Naive thymus-derived CD4-positive, alpha-beta T cell (primary cell): ENCODE measurements at regions not wholly inside any gene's neighbourhood (a gene's known extent, or its start where the extent isn't known, plus 50 kb on each side); places are given as distances from the start of the nearest gene placed in this dataset.

Source experiments
- ATAC-seq: fragments of 150-1000 bp; cut with Tn5 transposase; 2 replicates; pipeline ENCODE4 v1.10.0; 2021; ENCODE audit warnings: mild to moderate bottlenecking, moderate library complexity
- CTCF ChIA-PET: fragments of 350-600 bp; sonication (Branson Sonifier 250); formaldehyde crosslinking; loops from one replicate; lab custom pipeline; 2021; ENCODE audit warnings: antibody characterized with exemption; lab: Charles Lee
- POLR2A ChIA-PET: fragments of 350-600 bp; sonication (Branson Sonifier 250); formaldehyde crosslinking; loops from one replicate; lab custom pipeline; 2021; ENCODE audit warnings: antibody characterized with exemption, inconsistent platforms; lab: Charles Lee
- DNase-seq, 9 donors: peaks; one replicate each; pipeline versions ENCODE4 v3.0.0 to v3.0.0-alpha.2; 2020 to 2022; ENCODE audit warnings: mixed read lengths in 1 of 9
- H3K27ac ChIP-seq: one replicate; pipeline ENCODE4 v1.7.0; 2013; ENCODE audit warnings: mild to moderate bottlenecking, low read depth, low read length, moderate library complexity
- H3K27me3 ChIP-seq, 2 donors: one replicate each; pipeline ENCODE4 v1.7.0; 2013; ENCODE audit warnings: low read length in 2 of 2, mild to moderate bottlenecking in 2 of 2, moderate library complexity in 2 of 2; ENCODE audit not compliant: control insufficient read depth in 2 of 2, insufficient read depth in 2 of 2
- H3K36me3 ChIP-seq, 3 experiments: 1 replicate in 2 of 3; 2 replicates in 1 of 3; pipeline ENCODE4 v1.7.0; 2013; ENCODE audit warnings: low read length in 3 of 3, mild to moderate bottlenecking in 3 of 3, moderate library complexity in 1 of 3; ENCODE audit not compliant: insufficient read depth in 3 of 3, control insufficient read depth in 2 of 3
- H3K4me1 ChIP-seq, 2 donors: one replicate each; pipeline ENCODE4 v1.7.0; 2013; ENCODE audit warnings: low read length in 2 of 2, mild to moderate bottlenecking in 2 of 2, moderate library complexity in 1 of 2; ENCODE audit not compliant: control insufficient read depth in 2 of 2, insufficient read depth in 2 of 2
- H3K4me3 ChIP-seq: 2 replicates; pipeline ENCODE4 v1.7.0; 2013; ENCODE audit warnings: mild to moderate bottlenecking, low read length
- H3K9me3 ChIP-seq, 3 experiments: 1 replicate in 2 of 3; 2 replicates in 1 of 3; pipeline ENCODE4 v1.7.0; 2013; ENCODE audit warnings: low read length in 3 of 3; ENCODE audit not compliant: control insufficient read depth in 2 of 3
- H3K27ac Mint-ChIP-seq, 9 donors: one replicate each; pipeline ENCODE4 v1.8.0; 2020 to 2022; ENCODE audit warnings: mixed read lengths in 9 of 9, mild to moderate bottlenecking in 8 of 9, moderate library complexity in 5 of 9, inconsistent platforms in 2 of 9
- H3K27me3 Mint-ChIP-seq, 5 donors: one replicate each; pipeline ENCODE4 v1.8.0; 2021 to 2022; ENCODE audit warnings: mixed read lengths in 5 of 5, mild to moderate bottlenecking in 1 of 5
- H3K36me3 Mint-ChIP-seq, 5 donors: one replicate each; pipeline ENCODE4 v1.8.0; 2020 to 2022; ENCODE audit warnings: mixed read lengths in 5 of 5, mild to moderate bottlenecking in 3 of 5, inconsistent platforms in 1 of 5
- H3K4me1 Mint-ChIP-seq, 7 donors: one replicate each; pipeline ENCODE4 v1.8.0; 2020 to 2022; ENCODE audit warnings: mixed read lengths in 7 of 7, mild to moderate bottlenecking in 3 of 7, inconsistent platforms in 1 of 7
- H3K4me3 Mint-ChIP-seq, 10 donors: one replicate each; pipeline ENCODE4 v1.8.0; 2020 to 2022; ENCODE audit warnings: mild to moderate bottlenecking in 10 of 10, mixed read lengths in 10 of 10, moderate library complexity in 6 of 10, inconsistent platforms in 2 of 10
- H3K9me3 Mint-ChIP-seq, 11 donors: one replicate each; pipeline ENCODE4 v1.8.0; 2020 to 2022; ENCODE audit warnings: mixed read lengths in 11 of 11, mild to moderate bottlenecking in 4 of 11, inconsistent platforms in 1 of 11, moderate library complexity in 1 of 11
- intact Hi-C, 2 donors: fragments of 100-400 bp; cut with micrococcal nuclease; formaldehyde crosslinking; loops; one replicate each; pipeline ENCODE4 v1.15.1; 2023

DNA sequence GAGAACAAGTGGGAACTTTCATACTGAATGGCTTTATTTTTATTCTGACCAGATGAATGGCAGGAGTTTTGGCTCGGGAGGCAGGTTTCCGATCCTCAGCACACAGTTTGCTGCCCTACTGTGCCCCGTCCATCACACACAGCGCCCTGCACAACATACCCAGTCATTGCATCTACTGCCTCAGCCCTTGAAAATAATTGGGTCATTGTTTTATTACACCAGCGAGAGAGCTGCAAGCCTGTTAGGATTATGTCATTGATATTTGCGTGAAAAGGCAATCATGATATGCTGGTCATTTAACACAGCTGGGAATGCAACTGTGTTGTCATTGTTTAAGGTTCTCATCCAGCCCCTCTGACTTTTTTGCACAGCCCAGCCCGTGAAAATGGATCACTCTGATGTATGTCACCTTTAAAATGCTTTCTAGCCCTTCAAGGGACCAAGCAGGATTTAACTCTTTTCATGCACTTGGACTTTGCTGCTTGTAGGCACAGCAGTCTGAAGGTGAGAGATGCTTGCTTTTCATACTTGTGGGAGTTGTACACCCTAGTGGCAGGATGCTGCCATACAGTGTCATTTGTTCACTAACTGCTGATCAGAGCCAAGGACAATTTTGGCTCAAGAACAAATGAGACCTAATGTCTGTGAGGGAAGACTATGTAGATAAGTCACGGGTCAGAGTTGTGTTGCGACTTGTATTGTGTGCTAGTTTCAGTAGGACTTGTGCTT is 62.3 kb downstream of the RTL9 start:
- no peaks in the 10 kb centered on the region for H3K27me3 ChIP-seq
- DNase-seq (no peak), ATAC-seq (no peak)
- intact Hi-C loops, result no loop called here
- H3K9me3 Mint-ChIP-seq, result no peaks in the 10 kb centered on the region
- H3K27me3 Mint-ChIP-seq, result peaks cover 0 to 4% (median 0%) of the 10 kb centered on the region in 5 donors
- H3K4me3 ChIP-seq, result no peak overlapping the region
- H3K36me3 Mint-ChIP-seq, result no peaks in the 10 kb centered on the region
- no peak overlapping the region for H3K27ac ChIP-seq
- H3K9me3 ChIP-seq, result no peaks in the 10 kb centered on the region
- H3K36me3 ChIP-seq, result no peaks in the 10 kb centered on the region
- CTCF ChIA-PET, result interaction anchor here (0.6 to 1.6 kb wide), 2 partner anchors 120 to 275 kb away, joined by 3 to 5 read pairs; no protein-coding TSS in a partner anchor
- H3K4me1 Mint-ChIP-seq, result no peaks in the 10 kb centered on the region
- no peaks in the 10 kb centered on the region for H3K4me1 ChIP-seq
- H3K4me3 Mint-ChIP-seq, result no peak overlapping the region
- POLR2A ChIA-PET, result no interaction called here
- no peak overlapping the region for H3K27ac Mint-ChIP-seq

DNA sequence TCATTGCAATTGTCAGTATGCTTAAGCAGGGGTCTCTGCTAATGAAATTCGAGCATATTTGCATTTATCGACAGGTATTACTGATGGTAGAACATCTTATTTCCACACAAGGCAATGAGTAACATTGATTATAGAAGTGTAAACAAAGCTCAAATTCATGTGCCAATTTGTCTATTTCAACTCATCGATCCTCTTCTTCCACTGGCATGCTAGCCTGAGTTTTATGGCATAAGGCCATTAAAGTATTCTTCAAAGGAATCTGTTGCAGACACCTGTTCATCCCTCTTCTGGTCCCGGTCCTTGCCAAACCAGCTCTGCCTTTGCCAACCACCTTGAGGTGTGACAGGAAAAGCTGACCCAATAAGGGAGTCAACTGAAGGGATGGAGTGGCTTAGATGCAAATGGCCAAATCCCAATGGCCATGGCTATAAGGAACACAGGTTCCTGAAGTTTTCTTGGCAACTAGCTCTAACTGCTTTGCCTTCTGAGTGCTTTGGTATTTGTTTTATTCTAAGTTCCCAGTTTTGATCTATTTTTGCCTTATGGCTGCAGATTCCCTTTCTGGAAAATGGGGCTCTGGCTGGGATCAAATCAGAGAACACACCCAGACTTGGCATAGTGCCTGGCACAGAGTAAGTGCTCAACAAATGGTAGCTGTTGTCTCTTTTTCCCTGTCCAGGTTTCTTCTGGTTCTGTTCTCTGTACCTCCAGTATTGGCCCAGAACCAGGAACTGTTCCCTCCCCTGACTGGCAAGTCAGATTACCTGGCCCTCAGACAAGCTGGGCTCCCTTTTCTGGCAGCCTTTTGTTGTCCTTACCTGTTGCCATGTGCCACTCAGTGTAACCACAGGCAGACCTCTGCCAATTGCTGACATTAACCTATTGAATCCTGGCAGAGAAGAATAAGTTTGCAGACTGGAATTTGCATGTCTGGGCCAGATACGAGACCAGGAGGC is 63.1 kb downstream of the RTL9 start:
- no peak overlapping the region for H3K27ac ChIP-seq
- Mint-ChIP-seq H3K9me3 (no peaks in the 10 kb centered on the region), H3K27me3 (peaks cover 0 to 4% (median 0%) of the 10 kb centered on the region in 5 donors), H3K4me1 (no peaks in the 10 kb centered on the region), H3K27ac (no peak overlapping the region), H3K36me3 (no peaks in the 10 kb centered on the region), H3K4me3 (no peak overlapping the region)
- no peaks in the 10 kb centered on the region for H3K36me3 ChIP-seq
- H3K27me3 ChIP-seq, result no peaks in the 10 kb centered on the region
- CTCF ChIA-PET, result interaction anchor here (0.6 kb wide), 1 partner anchor 121 kb away, joined by 5 read pairs; no protein-coding TSS in a partner anchor
- POLR2A ChIA-PET, result no interaction called here
- H3K4me1 ChIP-seq, result no peaks in the 10 kb centered on the region
- no peak for ATAC-seq
- H3K4me3 ChIP-seq, result no peak overlapping the region
- intact Hi-C loops, result no loop called here
- DNase-seq, result no peak
- H3K9me3 ChIP-seq, result no peaks in the 10 kb centered on the region

DNA sequence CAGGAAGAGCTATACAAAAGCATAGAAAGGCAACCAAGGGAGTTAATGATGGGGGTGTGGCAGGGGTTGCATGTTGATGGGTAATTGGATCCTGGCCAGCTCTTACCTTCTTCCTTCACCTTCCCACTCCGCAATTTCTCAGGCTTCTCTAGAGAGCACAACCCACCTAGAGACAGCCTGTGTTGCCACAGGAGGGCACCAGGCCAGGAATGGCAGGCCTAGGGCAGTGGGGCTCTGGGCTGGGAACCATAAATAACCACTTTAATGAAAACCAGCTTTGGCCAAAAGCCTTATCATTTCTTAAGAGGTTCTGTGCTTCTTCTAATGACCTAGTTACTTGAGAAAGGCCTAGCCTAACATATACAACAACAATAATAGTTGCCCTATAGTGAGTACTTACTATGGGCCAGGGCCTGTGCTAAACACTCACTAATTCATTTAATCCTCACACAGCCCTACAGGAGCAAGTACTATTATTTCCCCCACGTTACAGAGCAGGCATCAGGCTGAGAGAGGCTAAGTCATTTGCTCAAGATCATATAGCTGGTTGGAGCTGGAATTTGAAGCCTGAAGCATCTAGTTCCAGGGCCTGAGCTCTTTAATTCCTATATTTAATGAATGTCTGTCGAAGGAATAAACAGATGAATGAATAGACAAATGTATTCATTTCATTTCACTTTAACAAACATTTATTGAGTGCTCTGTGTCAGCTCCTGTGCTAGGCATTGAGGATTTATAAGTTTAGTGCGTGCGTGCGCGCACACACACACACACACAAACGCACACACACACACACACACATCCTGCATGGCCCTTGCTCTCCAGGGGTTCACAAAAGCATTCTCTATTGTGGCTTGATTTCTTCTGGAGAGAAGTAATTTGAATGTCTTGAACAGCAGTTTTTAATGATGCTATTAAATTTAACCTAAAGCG is 66.8 kb downstream of the RTL9 start:
- intact Hi-C loops, result no loop called here
- ChIA-PET POLR2A (no interaction called here), CTCF (interaction anchor here (1.0 to 1.1 kb wide), 2 partner anchors 10 to 14 kb away, joined by 3 read pairs; no protein-coding TSS in a partner anchor)
- Histone ChIP-seq H3K4me1 (no peaks in the 10 kb centered on the region), H3K36me3 (no peaks in the 10 kb centered on the region), H3K4me3 (no peak overlapping the region), H3K27me3 (no peaks in the 10 kb centered on the region), H3K9me3 (no peaks in the 10 kb centered on the region), H3K27ac (no peak overlapping the region)
- no peak for ATAC-seq
- Mint-ChIP-seq H3K4me3 (no peak overlapping the region), H3K36me3 (no peaks in the 10 kb centered on the region), H3K4me1 (no peaks in the 10 kb centered on the region), H3K27ac (no peak overlapping the region), H3K27me3 (peaks cover 0 to 4% (median 0%) of the 10 kb centered on the region in 5 donors), H3K9me3 (no peaks in the 10 kb centered on the region)
- no peak for DNase-seq

DNA sequence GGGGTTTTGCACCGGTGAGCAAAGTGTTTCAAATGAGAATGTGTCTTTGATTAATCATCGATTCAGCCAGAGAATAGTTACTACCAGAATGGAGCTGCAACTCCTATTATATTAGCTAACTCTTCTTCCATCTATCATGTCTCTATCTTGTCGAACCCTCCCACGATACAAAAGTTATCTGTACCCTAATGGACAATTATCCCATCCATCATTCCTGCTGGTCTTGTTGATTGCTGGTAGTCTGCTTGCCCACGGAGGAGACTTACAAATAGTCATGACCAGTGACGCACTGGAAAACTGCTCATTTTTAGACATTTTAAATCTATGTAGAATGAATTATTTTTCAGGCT is 67.5 kb downstream of the RTL9 start:
- Mint-ChIP-seq H3K4me3 (no peak overlapping the region), H3K27ac (no peak overlapping the region), H3K36me3 (no peaks in the 10 kb centered on the region), H3K9me3 (no peaks in the 10 kb centered on the region), H3K27me3 (peaks cover 0 to 2% (median 0%) of the 10 kb centered on the region in 5 donors), H3K4me1 (no peaks in the 10 kb centered on the region)
- H3K4me3 ChIP-seq, result no peak overlapping the region
- ChIA-PET CTCF (interaction anchor here (1.0 to 1.1 kb wide), 2 partner anchors 10 to 14 kb away, joined by 3 read pairs; no protein-coding TSS in a partner anchor), POLR2A (no interaction called here)
- no peak overlapping the region for H3K27ac ChIP-seq
- no peaks in the 10 kb centered on the region for H3K27me3 ChIP-seq
- no peaks in the 10 kb centered on the region for H3K36me3 ChIP-seq
- intact Hi-C loops, result no loop called here
- DNase-seq, result no peak
- no peaks in the 10 kb centered on the region for H3K4me1 ChIP-seq
- H3K9me3 ChIP-seq, result no peaks in the 10 kb centered on the region
- no peak for ATAC-seq

DNA sequence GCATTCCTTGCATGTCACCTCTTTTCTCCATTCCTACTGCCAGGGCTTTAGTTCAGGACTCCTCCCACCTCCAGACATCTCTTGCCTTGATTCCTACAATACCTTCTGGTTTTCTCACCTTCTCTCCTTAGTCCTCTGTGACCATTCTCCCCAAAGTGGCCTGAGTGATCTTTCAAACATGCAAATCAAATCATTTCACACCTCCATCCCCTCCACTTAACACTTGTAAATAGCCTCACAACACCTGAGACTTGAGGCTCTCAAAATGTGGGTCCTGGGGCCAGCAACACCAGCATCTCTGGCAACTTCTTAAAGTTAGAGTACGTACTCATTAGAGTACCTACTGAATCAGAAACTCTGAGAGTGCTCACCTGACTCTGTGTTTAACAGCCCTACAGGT is 68.4 kb downstream of the RTL9 start:
- POLR2A ChIA-PET, result no interaction called here
- intact Hi-C loops, result no loop called here
- CTCF ChIA-PET, result interaction anchor here (1.2 kb wide), 1 partner anchor 15 kb away, joined by 3 read pairs; no protein-coding TSS in a partner anchor
- H3K4me3 Mint-ChIP-seq, result no peak overlapping the region
- Histone ChIP-seq H3K36me3 (no peaks in the 10 kb centered on the region), H3K4me3 (no peak overlapping the region), H3K27me3 (no peaks in the 10 kb centered on the region), H3K27ac (no peak overlapping the region), H3K4me1 (no peaks in the 10 kb centered on the region), H3K9me3 (no peaks in the 10 kb centered on the region)
- ATAC-seq (no peak), DNase-seq (no peak)
- H3K27ac Mint-ChIP-seq, result no peak overlapping the region
- no peaks in the 10 kb centered on the region for H3K36me3 Mint-ChIP-seq
- no peaks in the 10 kb centered on the region for H3K9me3 Mint-ChIP-seq
- peaks cover 0 to 4% (median 0%) of the 10 kb centered on the region in 5 donors for H3K27me3 Mint-ChIP-seq
- H3K4me1 Mint-ChIP-seq, result no peaks in the 10 kb centered on the region

DNA sequence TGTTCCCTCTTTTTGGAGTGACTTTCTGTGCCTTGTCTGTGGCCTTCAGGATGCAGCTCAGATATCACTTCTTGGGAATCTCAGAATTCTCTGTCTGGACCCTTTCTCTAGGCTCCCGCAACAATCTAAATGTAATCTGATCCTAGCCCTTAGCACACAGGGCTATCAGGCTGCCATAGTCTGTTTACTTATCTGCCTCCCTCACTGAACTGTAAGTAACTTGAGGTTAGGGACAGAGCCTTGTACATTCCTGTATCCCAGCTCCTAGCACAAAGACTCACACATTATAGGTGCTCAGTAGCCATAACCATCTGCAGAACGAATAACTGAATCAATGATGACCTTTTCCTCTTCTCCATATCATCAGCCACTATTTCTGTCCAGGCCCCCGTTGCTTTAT is 69.5 kb downstream of the RTL9 start:
- intact Hi-C loops, result no loop called here
- H3K27ac Mint-ChIP-seq, result no peak overlapping the region
- ATAC-seq (no peak), DNase-seq (no peak)
- H3K4me1 Mint-ChIP-seq, result no peaks in the 10 kb centered on the region
- no peaks in the 10 kb centered on the region for H3K9me3 Mint-ChIP-seq
- Histone ChIP-seq H3K36me3 (no peaks in the 10 kb centered on the region), H3K27ac (no peak overlapping the region), H3K4me3 (no peak overlapping the region), H3K27me3 (no peaks in the 10 kb centered on the region), H3K9me3 (no peaks in the 10 kb centered on the region), H3K4me1 (no peaks in the 10 kb centered on the region)
- H3K27me3 Mint-ChIP-seq, result peaks cover 0 to 4% (median 0%) of the 10 kb centered on the region in 5 donors
- no peaks in the 10 kb centered on the region for H3K36me3 Mint-ChIP-seq
- ChIA-PET POLR2A (no interaction called here), CTCF (interaction anchor here (1.2 kb wide), 1 partner anchor 16 kb away, joined by 3 read pairs; no protein-coding TSS in a partner anchor)
- no peak overlapping the region for H3K4me3 Mint-ChIP-seq
